ENCODE measurements at regions not wholly inside any gene's neighbourhood (a gene's known extent, or its start where the extent isn't known, plus 50 kb on each side); places are given as distances from the start of the nearest gene placed in this dataset.

- TF ChIP-seq CTCF (IDR thresholded peaks at IDR 0.05; ENCODE audit: insufficient read depth, low read depth, low read length, missing control alignments) = no peak
- H3K4me3 ChIP-seq (ENCODE audit: low read length) = no peak overlapping the region
- no peak for DNase-seq (ENCODE audit: low read depth)
Measured at GRCh38 chr11:114893329-114893728, 215.0 kb downstream of the NXPE2 start.

- DNase-seq (ENCODE audit: low read depth) = no peak
- TF ChIP-seq CTCF (IDR thresholded peaks at IDR 0.05; ENCODE audit: insufficient read depth, low read depth, low read length, missing control alignments) = no peak
Measured at GRCh38 chr11:114896594-114896993, 218.3 kb downstream of the NXPE2 start.

GRCh38 chr11:114909866-114910265 is 231.5 kb downstream of the NXPE2 start:
- no peak for TF ChIP-seq CTCF (IDR thresholded peaks at IDR 0.05; ENCODE audit: insufficient read depth, low read depth, low read length, missing control alignments)
- no peak for DNase-seq (ENCODE audit: low read depth)
- H3K4me3 ChIP-seq (ENCODE audit: low read length) = no peak overlapping the region

More at GRCh38 chr11:114896594-114896993, 218.3 kb downstream of the NXPE2 start:
- H3K4me3 ChIP-seq (ENCODE audit: low read length) = no peak overlapping the region

- TF ChIP-seq CTCF (IDR thresholded peaks at IDR 0.05; ENCODE audit: insufficient read depth, low read depth, low read length, missing control alignments) = no peak
- no peak overlapping the region for H3K4me3 ChIP-seq (ENCODE audit: low read length)
- DNase-seq (ENCODE audit: low read depth) = no peak
Measured at GRCh38 chr11:114912826-114913225, 234.5 kb downstream of the NXPE2 start.

- TF ChIP-seq CTCF (IDR thresholded peaks at IDR 0.05; ENCODE audit: insufficient read depth, low read depth, low read length, missing control alignments) = no peak
- H3K4me3 ChIP-seq (ENCODE audit: low read length) = no peak overlapping the region
- DNase-seq (ENCODE audit: low read depth) = no peak
Measured at GRCh38 chr11:114914231-114915005, 236.1 kb downstream of the NXPE2 start.

GRCh38 chr11:114915871-114916805 is 237.8 kb downstream of the NXPE2 start:
- no peak for DNase-seq (ENCODE audit: low read depth)
- H3K4me3 ChIP-seq (ENCODE audit: low read length) = no peak overlapping the region
- no peak for TF ChIP-seq CTCF (IDR thresholded peaks at IDR 0.05; ENCODE audit: insufficient read depth, low read depth, low read length, missing control alignments)

Measured in epithelial cell of esophagus (primary cell).